NCI-H1436 treated with DMSO at 0.1 percent for 48 hours (cell line): ENCODE measurements at regions not wholly inside any gene's neighbourhood (a gene's known extent, or its start where the extent isn't known, plus 50 kb on each side); places are given as distances from the start of the nearest gene placed in this dataset.
"Not testable (repeated sequence)": the region's sequence is repeated elsewhere in the genome, so short reads cannot be mapped to it uniquely, and the experiment has no call there.

Source experiments
- DNase-seq: peaks from one replicate; lab custom pipeline; 2025; lab: John Stamatoyannopoulos, UW

- no peak for DNase-seq
Observed at GRCh38 chr2:131584380-131584779, 56.7 kb downstream of the CCDC74A start.

GRCh38 chr2:131584940-131585339 lies 57.3 kb downstream of the CCDC74A start:
- no peak for DNase-seq

GRCh38 chr2:131588152-131588873 lies 60.6 kb downstream of the CCDC74A start:
- DNase-seq = no peak

GRCh38 chr2:131589126-131589525 lies 61.4 kb downstream of the CCDC74A start:
- DNase-seq = not testable (repeated sequence)

GRCh38 chr2:131590366-131590765 lies 62.7 kb downstream of the CCDC74A start:
- no peak for DNase-seq

- no peak for DNase-seq
Observed at GRCh38 chr2:131590896-131591295, 63.2 kb downstream of the CCDC74A start.

GRCh38 chr2:131596561-131596960 lies 68.9 kb downstream of the CCDC74A start:
- DNase-seq = not testable (repeated sequence)

- DNase-seq = not testable (repeated sequence)
Observed at GRCh38 chr2:131602444-131602843, 74.8 kb downstream of the CCDC74A start.

- not testable (repeated sequence) for DNase-seq
Observed at GRCh38 chr2:131604652-131605051, 77.0 kb downstream of the CCDC74A start.

- not testable (repeated sequence) for DNase-seq
Observed at GRCh38 chr2:131606366-131606765, 78.7 kb downstream of the CCDC74A start.

GRCh38 chr2:131607056-131607455 lies 79.4 kb downstream of the CCDC74A start:
- not testable (repeated sequence) for DNase-seq

- not testable (repeated sequence) for DNase-seq
Observed at GRCh38 chr2:131614539-131614938, 86.9 kb downstream of the CCDC74A start.

GRCh38 chr2:131618320-131618719 lies 90.6 kb downstream of the CCDC74A start:
- DNase-seq = not testable (repeated sequence)

- not testable (repeated sequence) for DNase-seq
Observed at GRCh38 chr2:131622874-131623273, 95.2 kb downstream of the CCDC74A start.

- DNase-seq = not testable (repeated sequence)
Observed at GRCh38 chr2:131626011-131626410, 98.3 kb downstream of the CCDC74A start.

- not testable (repeated sequence) for DNase-seq
Observed at GRCh38 chr2:131626565-131626964, 98.9 kb downstream of the CCDC74A start.

GRCh38 chr2:131627777-131628176 lies 100.1 kb downstream of the CCDC74A start:
- DNase-seq = not testable (repeated sequence)

GRCh38 chr2:131631648-131632047 lies 104.0 kb downstream of the CCDC74A start:
- DNase-seq = not testable (repeated sequence)

- not testable (repeated sequence) for DNase-seq
Observed at GRCh38 chr2:131633405-131633804, 105.7 kb downstream of the CCDC74A start.

- not testable (repeated sequence) for DNase-seq
Observed at GRCh38 chr2:131633827-131634695, 106.4 kb downstream of the CCDC74A start.

- DNase-seq = no peak
Observed at GRCh38 chr2:131635611-131636010, 107.9 kb downstream of the CCDC74A start.

- DNase-seq = not testable (repeated sequence)
Observed at GRCh38 chr2:131636704-131637308, 109.1 kb downstream of the CCDC74A start.
